ENCODE measurements at regions not wholly inside any gene's neighbourhood (a gene's known extent, or its start where the extent isn't known, plus 50 kb on each side); places are given as distances from the start of the nearest gene placed in this dataset.

- TF ChIP-seq CTCF (IDR thresholded peaks at IDR 0.05) (no peak), EZH2 (IDR thresholded peaks at IDR 0.05; ENCODE audit: borderline replicate concordance, insufficient read depth, low read depth, low read length, poor library complexity, severe bottlenecking) (no peak)
Observed at GRCh38 chr9:13529321-13530104, 250.0 kb upstream of the MPDZ start.

Measured in B cell (primary cell).